ENCODE measurements at regions not wholly inside any gene's neighbourhood (a gene's known extent, or its start where the extent isn't known, plus 50 kb on each side); places are given as distances from the start of the nearest gene placed in this dataset.

- no peak overlapping the region for H3K27ac ChIP-seq (ENCODE audit: low read depth, low read length)
- no peak for DNase-seq (ENCODE audit: low read depth, low spot score)
- H3K9me3 ChIP-seq (ENCODE audit: control insufficient read depth, insufficient read depth, low read length) = no peaks in the 10 kb centered on the region
- CTCF ChIA-PET = interaction anchor here (0.6 to 2.7 kb wide), 5 partner anchors 8 to 396 kb away, joined by 3 to 18 read pairs (median 6); no protein-coding TSS in a partner anchor
- H3K27me3 ChIP-seq (ENCODE audit: control insufficient read depth, insufficient read depth, low read length) = peaks cover 8% of the 10 kb centered on the region
- H3K4me3 ChIP-seq (ENCODE audit: low read depth, low read length) = no peak overlapping the region
- TF ChIP-seq CTCF (IDR thresholded peaks at IDR 0.05; ENCODE audit: low read depth, low read length) = no peak
- POLR2A ChIA-PET = no interaction called here
These were observed 129.2 kb upstream of the TRIM2 start for GRCh38 chr4:153074936-153075630.

GRCh38 chr4:153075836-153076518, 128.3 kb upstream of the TRIM2 start:
- TF ChIP-seq CTCF (IDR thresholded peaks at IDR 0.05; ENCODE audit: low read depth, low read length) = no peak
- CTCF ChIA-PET = interaction anchor here (0.8 to 2.7 kb wide), 2 partner anchors 8 to 10 kb away, joined by 4 to 18 read pairs; no protein-coding TSS in a partner anchor
- POLR2A ChIA-PET = no interaction called here
- DNase-seq (ENCODE audit: low read depth, low spot score) = no peak
- H3K4me3 ChIP-seq (ENCODE audit: low read depth, low read length) = no peak overlapping the region
- H3K27ac ChIP-seq (ENCODE audit: low read depth, low read length) = no peak overlapping the region
- no peaks in the 10 kb centered on the region for H3K9me3 ChIP-seq (ENCODE audit: control insufficient read depth, insufficient read depth, low read length)
- peaks cover 9% of the 10 kb centered on the region for H3K27me3 ChIP-seq (ENCODE audit: control insufficient read depth, insufficient read depth, low read length)

GRCh38 chr4:153076861-153077260, 127.4 kb upstream of the TRIM2 start:
- no peak overlapping the region for H3K27ac ChIP-seq (ENCODE audit: low read depth, low read length)
- DNase-seq (ENCODE audit: low read depth, low spot score) = no peak
- no peak overlapping the region for H3K4me3 ChIP-seq (ENCODE audit: low read depth, low read length)
- TF ChIP-seq CTCF (IDR thresholded peaks at IDR 0.05; ENCODE audit: low read depth, low read length) = no peak
- POLR2A ChIA-PET = no interaction called here
- CTCF ChIA-PET = no interaction called here
- peaks cover 14% of the 10 kb centered on the region for H3K27me3 ChIP-seq (ENCODE audit: control insufficient read depth, insufficient read depth, low read length)
- H3K9me3 ChIP-seq (ENCODE audit: control insufficient read depth, insufficient read depth, low read length) = no peaks in the 10 kb centered on the region

- Histone ChIP-seq H3K27ac (ENCODE audit: low read depth, low read length) (no peak overlapping the region), H3K9me3 (ENCODE audit: control insufficient read depth, insufficient read depth, low read length) (no peaks in the 10 kb centered on the region), H3K4me3 (ENCODE audit: low read depth, low read length) (no peak overlapping the region), H3K27me3 (ENCODE audit: control insufficient read depth, insufficient read depth, low read length) (peaks cover 15% of the 10 kb centered on the region)
- ChIA-PET CTCF (interaction anchor here (0.7 to 3.0 kb wide), 3 partner anchors 46 to 873 kb away, joined by 3 to 16 read pairs (median 3); no protein-coding TSS in a partner anchor), POLR2A (no interaction called here)
- no peak for TF ChIP-seq CTCF (IDR thresholded peaks at IDR 0.05; ENCODE audit: low read depth, low read length)
- no peak for DNase-seq (ENCODE audit: low read depth, low spot score)
These were observed 124.3 kb upstream of the TRIM2 start for GRCh38 chr4:153079857-153080391.
